SIG-M5 (cell line): ENCODE measurements at regions not wholly inside any gene's neighbourhood (a gene's known extent, or its start where the extent isn't known, plus 50 kb on each side); places are given as distances from the start of the nearest gene placed in this dataset.
A peak's percentile ranks its signal among the peaks of the same experiment; 100 is the strongest.

Source experiments
- DNase-seq: peaks from one replicate; lab custom pipeline; 2025; lab: John Stamatoyannopoulos, UW

DNA sequence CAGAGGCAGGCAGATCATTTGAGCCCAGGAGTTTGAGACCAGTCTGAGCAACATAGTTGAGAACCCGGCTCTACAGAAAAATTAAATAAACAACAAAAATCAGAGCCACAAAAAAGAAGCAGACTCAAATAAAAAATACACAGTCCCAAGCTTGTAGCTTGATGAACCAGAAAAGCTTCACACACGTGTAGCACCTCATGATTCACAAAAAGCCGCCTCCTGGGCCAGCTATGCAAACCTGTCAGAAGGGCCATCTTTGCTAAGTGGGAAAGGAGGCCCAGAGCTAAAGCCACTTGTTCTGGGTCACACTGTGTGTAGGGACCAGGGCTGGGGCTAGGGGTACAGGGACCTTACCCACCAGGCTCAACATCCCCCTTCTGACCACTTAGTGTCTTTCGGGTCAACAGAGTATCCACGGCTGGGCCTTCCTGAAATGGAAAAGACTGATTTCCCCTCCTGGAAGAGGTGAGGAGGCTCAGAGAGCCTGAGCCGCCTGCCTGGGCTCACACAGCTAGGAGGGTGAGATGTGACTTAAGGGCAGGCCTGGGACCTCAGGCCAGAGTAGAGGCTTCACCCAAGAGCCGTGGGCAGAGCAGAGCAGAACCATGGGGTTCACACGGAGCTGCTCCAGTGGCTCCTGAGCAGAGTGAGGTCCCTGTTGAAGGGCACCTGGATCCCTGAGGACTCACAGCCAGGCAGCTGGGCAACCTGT, 269.6 kb downstream of the PARN start:
- no peak for DNase-seq

- DNase-seq: no peak
Observed at GRCh38 chr16:14358697-14359305, 271.3 kb downstream of the PARN start.

- DNase-seq: no peak
Observed at GRCh38 chr16:14357328-14357727, 272.7 kb downstream of the PARN start.

- DNase-seq: no peak
Observed at GRCh38 chr16:14356064-14356463, 274.0 kb downstream of the PARN start.

GRCh38 chr16:14354561-14355351, 275.3 kb downstream of the PARN start:
- peak; percentile 67 for DNase-seq

DNA sequence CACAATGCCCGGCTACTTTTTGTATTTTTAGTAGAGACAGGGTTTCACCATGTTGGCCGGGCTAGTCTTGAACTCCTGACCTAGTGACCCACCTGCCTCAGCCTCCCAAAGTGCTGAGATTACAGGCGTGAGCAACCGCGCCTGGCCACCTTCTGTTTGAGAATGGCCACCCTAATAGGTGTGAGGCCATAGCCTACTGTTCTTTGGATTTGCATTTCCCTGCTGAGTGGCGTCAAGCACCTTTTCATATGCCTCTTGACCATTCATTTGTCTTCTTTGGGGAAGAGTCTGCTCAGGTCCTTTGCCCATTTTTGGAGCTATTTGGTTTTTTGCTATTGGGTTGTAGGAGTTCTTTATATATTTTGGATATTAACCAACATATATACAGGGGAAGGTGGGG, 276.7 kb downstream of the PARN start:
- DNase-seq: no peak

DNA sequence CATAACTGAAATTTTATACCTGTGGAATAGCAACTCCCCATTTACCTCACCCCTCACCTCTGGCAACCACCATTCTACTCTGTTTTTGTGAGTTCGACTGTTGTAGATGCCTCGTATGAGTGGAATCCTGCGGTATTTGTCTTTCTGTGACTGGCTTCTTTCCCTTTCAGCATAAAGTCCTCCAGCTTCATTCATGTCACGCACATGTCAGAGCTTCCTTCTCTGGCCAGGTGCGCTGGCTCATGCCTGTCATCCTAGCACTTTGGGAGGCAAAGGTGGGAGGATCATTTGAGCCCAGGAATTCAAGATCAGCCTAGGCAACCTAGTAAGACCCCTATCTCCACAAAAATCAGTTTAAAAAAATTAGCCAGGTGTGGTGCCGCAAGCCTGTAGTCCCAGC, 278.4 kb downstream of the PARN start:
- DNase-seq: no peak

GRCh38 chr16:14350626-14351025, 279.4 kb downstream of the PARN start:
- DNase-seq: no peak

DNA sequence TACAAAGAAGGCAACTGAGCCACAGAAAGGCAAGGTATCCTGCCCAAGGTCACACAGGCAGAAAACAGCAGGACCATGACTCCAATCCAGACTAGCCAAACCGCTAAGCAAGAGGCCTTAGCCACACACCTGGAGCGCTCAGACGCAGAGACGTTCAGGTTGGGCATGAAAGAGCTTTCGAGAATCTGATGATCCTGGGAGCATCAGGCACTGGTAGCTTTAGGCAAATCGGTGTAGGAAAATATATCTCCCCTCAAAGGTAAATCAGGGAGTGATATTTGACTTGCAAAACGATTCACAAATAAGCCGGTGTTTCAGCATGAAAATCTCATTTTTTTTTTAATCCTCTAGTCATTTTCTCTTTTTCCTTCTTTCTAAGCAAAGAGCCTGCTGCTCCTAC, 279.0 kb downstream of the MRTFB start:
- DNase-seq: no peak

- DNase-seq: no peak
Observed at GRCh38 chr16:14347706-14348105, 276.6 kb downstream of the MRTFB start.

GRCh38 chr16:14346278-14347142, 275.4 kb downstream of the MRTFB start:
- no peak for DNase-seq

DNA sequence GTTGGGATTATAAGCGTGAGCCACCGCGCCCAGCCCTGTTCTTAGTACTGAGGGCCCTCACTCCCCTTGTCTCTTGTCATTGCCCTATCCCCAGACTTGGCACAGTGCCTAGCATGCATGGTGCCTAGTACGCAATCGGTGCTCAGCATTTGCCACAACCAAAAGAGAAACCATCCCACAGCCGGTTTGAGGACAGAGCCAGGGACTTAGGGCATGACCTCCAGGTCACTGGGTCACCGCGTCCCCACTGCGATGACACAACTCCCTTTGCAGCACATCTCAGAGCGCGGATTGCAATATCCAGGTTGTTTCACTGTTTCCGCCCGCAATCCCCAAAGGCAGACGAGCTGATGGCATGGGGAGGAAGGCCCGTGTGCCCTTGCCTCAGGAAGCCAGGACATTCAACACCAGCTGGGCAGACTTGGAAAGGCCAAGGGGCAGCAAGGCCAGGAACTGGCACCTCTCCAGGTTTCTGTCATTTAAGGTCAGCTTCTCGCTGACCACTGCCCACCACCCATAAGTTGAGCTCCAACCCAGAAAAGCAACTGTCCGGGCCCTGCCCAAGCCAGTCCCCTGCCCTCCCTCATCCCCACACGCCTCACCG, 274.5 kb downstream of the MRTFB start:
- no peak for DNase-seq

DNA sequence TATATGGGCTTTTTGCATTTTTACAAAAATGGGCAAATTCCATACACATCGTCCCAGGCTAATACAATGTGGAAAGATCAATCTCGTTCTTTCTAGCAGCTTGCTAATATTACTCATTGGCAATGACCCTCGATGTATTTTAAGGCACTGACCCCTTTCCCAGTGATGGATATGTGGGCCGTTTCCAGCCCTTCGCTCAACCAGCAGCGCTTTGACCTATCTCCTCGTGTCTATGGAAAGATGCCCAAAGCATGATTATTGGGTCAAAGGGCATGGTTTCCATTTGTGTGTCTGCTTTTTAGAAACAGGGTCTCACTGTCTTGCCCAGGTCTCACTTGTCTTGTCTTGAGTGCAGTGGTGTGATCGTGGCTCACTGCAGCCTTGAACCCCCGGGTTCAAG, 273.8 kb downstream of the MRTFB start:
- no peak for DNase-seq

GRCh38 chr16:14344292-14344691, 273.2 kb downstream of the MRTFB start:
- DNase-seq: no peak

DNA sequence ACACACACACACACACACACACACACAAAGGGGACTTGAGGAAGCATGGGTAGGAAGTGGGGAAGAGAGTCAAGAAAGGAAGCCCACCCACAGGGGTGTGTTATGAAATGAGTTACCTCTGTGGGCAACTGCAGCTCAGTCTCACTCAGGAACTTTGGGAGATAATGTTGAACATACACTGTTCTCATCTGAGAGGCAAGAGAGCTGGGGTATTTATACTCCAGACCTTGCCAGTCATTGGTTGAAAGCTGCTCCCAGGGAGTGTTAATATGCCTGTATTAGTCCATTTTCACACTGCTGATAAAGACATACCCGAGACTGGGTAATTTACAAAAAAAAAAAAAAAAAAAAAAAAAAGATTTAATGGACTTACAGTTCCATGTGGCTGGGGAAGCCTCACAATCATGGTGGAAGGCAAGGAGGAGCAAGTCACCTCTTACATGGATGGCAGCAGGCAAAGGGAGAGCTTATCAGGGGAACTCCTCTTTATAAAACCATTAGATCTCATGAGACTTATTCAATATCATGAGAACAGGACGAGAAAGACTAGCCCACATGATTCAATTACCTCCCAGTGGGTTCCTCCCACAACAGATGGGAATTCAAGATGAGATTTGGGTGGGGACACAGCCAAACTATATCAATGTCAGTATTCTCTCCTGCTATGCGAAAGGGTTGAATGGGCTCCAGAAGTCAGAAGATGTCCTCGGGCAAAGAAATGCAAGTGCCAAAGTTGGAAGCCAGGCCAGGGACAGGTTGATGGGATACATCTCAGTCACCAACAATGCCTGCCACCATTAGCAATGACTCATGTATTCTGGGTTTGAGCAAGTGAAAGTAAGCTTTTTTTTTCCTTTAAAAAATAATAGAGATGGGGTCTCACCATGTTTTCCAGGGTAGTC, 270.5 kb downstream of the MRTFB start:
- no peak for DNase-seq

DNA sequence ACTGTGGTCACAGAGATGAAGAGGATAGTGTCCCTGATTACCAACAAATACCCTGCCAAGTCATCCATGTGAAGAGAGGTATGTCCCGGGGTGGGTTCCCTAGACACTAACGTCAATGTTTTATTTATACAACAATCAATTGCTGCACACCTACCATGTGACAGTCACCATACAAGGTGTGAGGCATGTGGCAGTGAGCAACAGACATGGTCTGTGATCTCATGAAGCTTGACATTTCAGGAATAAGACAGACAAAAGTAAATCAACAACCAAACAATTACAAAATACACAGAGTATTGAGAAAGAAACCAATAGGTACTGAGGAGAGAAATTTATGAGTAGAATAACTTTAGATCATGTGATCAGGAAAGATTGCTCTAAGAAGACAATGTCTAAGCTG, 268.6 kb downstream of the MRTFB start:
- DNase-seq: no peak

DNA sequence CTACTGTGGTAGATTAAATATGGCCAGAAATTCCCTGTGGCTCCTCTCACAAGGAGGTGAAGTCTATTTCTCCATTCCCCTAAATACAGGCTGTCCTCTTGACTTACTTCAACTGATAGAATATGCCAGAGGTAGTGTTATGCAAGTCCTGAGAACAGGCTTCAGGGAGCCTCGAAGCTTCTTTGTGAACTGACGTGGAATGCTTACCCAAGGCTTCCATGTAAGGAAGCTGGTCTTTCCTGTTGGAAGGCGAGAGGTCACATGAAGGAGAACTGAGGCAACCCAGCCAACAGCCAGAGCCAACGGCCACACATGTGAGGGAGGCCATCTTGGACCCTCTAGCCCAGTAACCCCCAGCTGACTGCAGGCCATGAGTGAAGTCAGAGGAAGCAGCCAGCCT, 267.9 kb downstream of the MRTFB start:
- no peak for DNase-seq

DNA sequence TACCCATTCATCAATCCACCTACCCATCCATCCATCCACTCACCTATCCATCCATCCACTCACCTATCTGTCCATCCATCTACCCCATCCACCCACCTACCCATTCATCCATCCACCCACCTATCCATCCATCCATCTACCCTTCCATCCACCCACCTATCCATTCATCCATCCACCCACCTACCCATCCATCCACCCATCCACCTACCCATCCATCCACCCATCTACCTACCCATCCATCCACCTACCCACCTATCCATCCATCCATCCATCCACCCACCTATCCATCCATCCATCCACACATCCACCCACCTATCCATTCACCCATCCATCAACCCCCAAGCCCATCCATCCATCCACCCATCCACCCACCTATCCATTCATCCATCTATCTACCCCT, 267.1 kb downstream of the MRTFB start:
- no peak for DNase-seq

GRCh38 chr16:14337303-14338191, 266.4 kb downstream of the MRTFB start:
- DNase-seq: no peak

GRCh38 chr16:14335297-14335696, 264.2 kb downstream of the MRTFB start:
- no peak for DNase-seq
